K562 (cell line): ENCODE measurements at regions not wholly inside any gene's neighbourhood (a gene's known extent, or its start where the extent isn't known, plus 50 kb on each side); places are given as distances from the start of the nearest gene placed in this dataset.

Experiments used
- ATAC-seq: fragments of 200-7000 bp; cut with Tn5 transposase; 3 replicates; pipeline ENCODE4 v1.9.1; 2020; ENCODE audit warnings: moderate library complexity
- BruUV-seq: library from RNA; stranded (reverse); fragments of 400-500 nt; replicated peaks from 2 replicates; lab custom pipeline; 2021; lab: Mats Ljungman, UMichigan
- CTCF ChIA-PET: fragments of 300-600 bp; formaldehyde crosslinking; extraction: SDS; loops from one replicate; lab custom pipeline; 2021; ENCODE audit warnings: low intra/inter-chr PET ratio; lab: Yijun Ruan, JAX
- POLR2A ChIA-PET: fragments of 300-600, 350-650 bp; sonication (Branson Sonifier 250); formaldehyde crosslinking; extraction: SDS; loops from one replicate; lab custom pipeline; 2021; ENCODE audit warnings: antibody characterized with exemption, inconsistent platforms; lab: Yijun Ruan, JAX
- DNase-seq, 4 experiments: peaks; one replicate each; pipeline versions ENCODE4 v3.0.0 to v3.0.0-alpha.2; 2011 to 2018; ENCODE audit warnings: low spot score in 3 of 4, mixed read lengths in 3 of 4; ENCODE audit errors: extremely low read depth in 1 of 4
- FAIRE-seq: peaks from 2 replicates; lab custom pipeline; 2011; peaks lifted over from hg19 to GRCh38; lab: Jason Lieb, UNC
- H2AFZ ChIP-seq: 2 replicates; pipeline ENCODE4 v1.6.0; 2011; ENCODE audit warnings: low read depth, low read length, control low read depth, inconsistent platforms
- H3K27ac ChIP-seq: fragments of 200-600 bp; 3 replicates; pipeline ENCODE4 v1.8.0; 2011; ENCODE audit warnings: low read depth, mild to moderate bottlenecking, control low read depth, inconsistent platforms, low read length, moderate library complexity, mixed read lengths; ENCODE audit errors: extremely low read depth
- H3K27me3 ChIP-seq, 2 experiments: fragments of 300-600 bp in 1 of 2; 2 replicates in 1 of 2; 3 replicates in 1 of 2; pipeline versions ENCODE4 v1.6.0 to v1.8.0; 2011; ENCODE audit warnings: inconsistent platforms in 2 of 2, low read length in 2 of 2, mild to moderate bottlenecking in 1 of 2, mixed read lengths in 1 of 2, moderate library complexity in 1 of 2; ENCODE audit not compliant: control insufficient read depth in 2 of 2, insufficient read depth in 2 of 2
- H3K36me3 ChIP-seq: fragments of 300-600 bp; 3 replicates; pipeline ENCODE4 v1.8.0; 2011; ENCODE audit warnings: mild to moderate bottlenecking, low read length, inconsistent platforms; ENCODE audit not compliant: control insufficient read depth, insufficient read depth
- H3K4me1 ChIP-seq, 2 experiments: fragments of 200-600 bp in 1 of 2; replicated peaks in 1 of 2; 2 replicates in 1 of 2; 3 replicates in 1 of 2; pipeline versions ENCODE4 v1.5.1 to v1.8.0; 2011; ENCODE audit warnings: inconsistent platforms in 2 of 2, low read length in 2 of 2, mild to moderate bottlenecking in 1 of 2, mixed read lengths in 1 of 2, moderate library complexity in 1 of 2; ENCODE audit not compliant: control insufficient read depth in 2 of 2, insufficient read depth in 2 of 2
- H3K4me2 ChIP-seq: 2 replicates; pipeline ENCODE4 v1.6.1; 2011; ENCODE audit warnings: low read length, control low read depth, inconsistent platforms, mixed read lengths; ENCODE audit not compliant: insufficient read depth
- H3K4me3 ChIP-seq: fragments of 200-600 bp; sonication (generic), shearing (Covaris generic); 2 replicates; pipeline ENCODE4 v1.5.1; 2016; ENCODE audit warnings: control low read depth, inconsistent platforms
- H3K79me2 ChIP-seq: fragments of 200-600 bp; 3 replicates; pipeline ENCODE4 v1.8.0; 2011; ENCODE audit warnings: low read length, inconsistent platforms; ENCODE audit not compliant: control insufficient read depth, insufficient read depth
- H3K9ac ChIP-seq, 2 experiments: 2 replicates each; pipeline versions ENCODE4 v1.6.0 to v1.6.1; 2011; ENCODE audit warnings: low read depth in 2 of 2, low read length in 2 of 2, control low read depth in 1 of 2, inconsistent platforms in 1 of 2, mild to moderate bottlenecking in 1 of 2, mixed read lengths in 1 of 2; ENCODE audit not compliant: insufficient read depth in 1 of 2
- H3K9me1 ChIP-seq: one replicate; pipeline ENCODE4 v1.6.0; 2011; ENCODE audit warnings: inconsistent platforms, mild to moderate bottlenecking, low read length, moderate library complexity; ENCODE audit not compliant: control insufficient read depth, insufficient read depth
- H3K9me3 ChIP-seq: replicated peaks from 2 replicates; pipeline ENCODE4 v1.5.1; 2011; ENCODE audit warnings: low read depth, low read length, inconsistent platforms; ENCODE audit not compliant: control insufficient read depth, insufficient read depth
- H4K20me1 ChIP-seq: replicated peaks from 2 replicates; pipeline ENCODE4 v1.6.1; 2011; ENCODE audit warnings: low read length, inconsistent platforms, mixed read lengths; ENCODE audit not compliant: control insufficient read depth, insufficient read depth
- BCOR ChIP-seq: fragments of 450-650 bp; IDR thresholded peaks from 2 replicates; pipeline ENCODE4 v1.6.1; 2016
- KDM1A ChIP-seq, 2 experiments: fragments of 450-650 bp; IDR thresholded peaks; 2 replicates each; pipeline ENCODE4 v1.6.1; 2016; ENCODE audit warnings: mild to moderate bottlenecking in 2 of 2
- MBD2 ChIP-seq: sonication (generic); IDR thresholded peaks from 2 replicates; pipeline ENCODE4 v1.6.1; 2016; ENCODE audit warnings: low read depth, borderline replicate concordance
- NR2C1 ChIP-seq, 2 experiments: fragments of 450-650 bp; IDR thresholded peaks; 2 replicates each; pipeline ENCODE4 v1.6.1; 2017; ENCODE audit warnings: mild to moderate bottlenecking in 2 of 2, antibody characterized with exemption in 1 of 2, inconsistent platforms in 1 of 2, missing compliant biosample characterization in 1 of 2, missing genetic modification characterization in 1 of 2
- RBM25 ChIP-seq: fragments of 200-400 bp; formaldehyde crosslinking; IDR thresholded peaks from 2 replicates; pipeline ENCODE4 v1.6.1; 2018; ENCODE audit warnings: low read length, low read depth, moderate library complexity; ENCODE audit not compliant: severe bottlenecking
- SAFB ChIP-seq: fragments of 200-400 bp; formaldehyde crosslinking; IDR thresholded peaks from 2 replicates; pipeline ENCODE4 v1.6.1; 2017; ENCODE audit warnings: low read depth, low read length, borderline replicate concordance
- ZNF224 ChIP-seq: sonication (generic); formaldehyde crosslinking; IDR thresholded peaks from 2 replicates; pipeline ENCODE4 v1.8.0; 2022; ENCODE audit warnings: mild to moderate bottlenecking, missing genetic modification reagents
- WGBS: fragments of 100-300 bp; shearing (Covaris generic); methylation state at CpG from one replicate; pipeline ENCODE4 v1.1.6; 2016; ENCODE audit warnings: low coverage, mixed read lengths; ENCODE audit not compliant: insufficient coverage; ENCODE audit errors: missing lambda C conversion rate; 5-methylcytosine and 5-hydroxymethylcytosine counted together
- in situ Hi-C: fragments of 300-500 bp; cut with MboI; formaldehyde crosslinking; loops from 4 replicates; pipeline ENCODE4 v1.15.0; 2018; ENCODE audit warnings: inconsistent platforms, mixed read lengths
- intact Hi-C: fragments of 100-400 bp; cut with micrococcal nuclease; formaldehyde crosslinking; loops from 2 replicates; pipeline ENCODE4 v1.14.2; 2022
- TF ChIP-seq, protein P1 (sequence below): sonication (generic); formaldehyde crosslinking; IDR thresholded peaks from 2 replicates; pipeline ENCODE4 v1.8.0; 2023; ENCODE audit warnings: missing genetic modification reagents, mild to moderate bottlenecking, borderline replicate concordance
- TF ChIP-seq, protein P2 (sequence below): sonication (generic); formaldehyde crosslinking; IDR thresholded peaks from 2 replicates; pipeline ENCODE4 v1.8.0; 2022; ENCODE audit warnings: missing genetic modification reagents, mild to moderate bottlenecking, borderline replicate concordance
- TF ChIP-seq, protein P3 (sequence below): fragments of 250-450 bp; sonication (Bioruptor Pico); IDR thresholded peaks from 2 replicates; pipeline ENCODE4 v1.4.0; 2020; ENCODE audit warnings: borderline replicate concordance

DNA sequence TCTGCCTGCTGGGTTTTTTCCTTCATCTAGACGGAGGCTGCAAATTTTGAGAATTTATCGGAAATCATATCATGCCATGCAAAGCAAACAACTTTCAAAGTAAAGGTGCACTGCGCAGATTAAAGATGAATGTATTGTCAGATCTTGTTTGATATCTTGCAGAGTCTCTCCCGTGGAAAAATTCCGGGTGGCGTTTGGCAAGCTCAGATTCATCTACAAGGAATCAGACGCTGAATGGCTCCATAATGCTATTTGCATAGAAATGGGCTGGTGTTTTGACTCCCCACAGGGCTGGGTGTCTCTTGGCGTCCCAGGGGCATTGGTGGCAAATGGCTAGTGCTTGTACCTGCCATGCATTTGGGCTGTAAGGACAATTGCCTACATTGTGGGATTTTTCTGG lies 274.0 kb downstream of the VRK1 start (continued):
- TF ChIP-seq, protein P1, sequence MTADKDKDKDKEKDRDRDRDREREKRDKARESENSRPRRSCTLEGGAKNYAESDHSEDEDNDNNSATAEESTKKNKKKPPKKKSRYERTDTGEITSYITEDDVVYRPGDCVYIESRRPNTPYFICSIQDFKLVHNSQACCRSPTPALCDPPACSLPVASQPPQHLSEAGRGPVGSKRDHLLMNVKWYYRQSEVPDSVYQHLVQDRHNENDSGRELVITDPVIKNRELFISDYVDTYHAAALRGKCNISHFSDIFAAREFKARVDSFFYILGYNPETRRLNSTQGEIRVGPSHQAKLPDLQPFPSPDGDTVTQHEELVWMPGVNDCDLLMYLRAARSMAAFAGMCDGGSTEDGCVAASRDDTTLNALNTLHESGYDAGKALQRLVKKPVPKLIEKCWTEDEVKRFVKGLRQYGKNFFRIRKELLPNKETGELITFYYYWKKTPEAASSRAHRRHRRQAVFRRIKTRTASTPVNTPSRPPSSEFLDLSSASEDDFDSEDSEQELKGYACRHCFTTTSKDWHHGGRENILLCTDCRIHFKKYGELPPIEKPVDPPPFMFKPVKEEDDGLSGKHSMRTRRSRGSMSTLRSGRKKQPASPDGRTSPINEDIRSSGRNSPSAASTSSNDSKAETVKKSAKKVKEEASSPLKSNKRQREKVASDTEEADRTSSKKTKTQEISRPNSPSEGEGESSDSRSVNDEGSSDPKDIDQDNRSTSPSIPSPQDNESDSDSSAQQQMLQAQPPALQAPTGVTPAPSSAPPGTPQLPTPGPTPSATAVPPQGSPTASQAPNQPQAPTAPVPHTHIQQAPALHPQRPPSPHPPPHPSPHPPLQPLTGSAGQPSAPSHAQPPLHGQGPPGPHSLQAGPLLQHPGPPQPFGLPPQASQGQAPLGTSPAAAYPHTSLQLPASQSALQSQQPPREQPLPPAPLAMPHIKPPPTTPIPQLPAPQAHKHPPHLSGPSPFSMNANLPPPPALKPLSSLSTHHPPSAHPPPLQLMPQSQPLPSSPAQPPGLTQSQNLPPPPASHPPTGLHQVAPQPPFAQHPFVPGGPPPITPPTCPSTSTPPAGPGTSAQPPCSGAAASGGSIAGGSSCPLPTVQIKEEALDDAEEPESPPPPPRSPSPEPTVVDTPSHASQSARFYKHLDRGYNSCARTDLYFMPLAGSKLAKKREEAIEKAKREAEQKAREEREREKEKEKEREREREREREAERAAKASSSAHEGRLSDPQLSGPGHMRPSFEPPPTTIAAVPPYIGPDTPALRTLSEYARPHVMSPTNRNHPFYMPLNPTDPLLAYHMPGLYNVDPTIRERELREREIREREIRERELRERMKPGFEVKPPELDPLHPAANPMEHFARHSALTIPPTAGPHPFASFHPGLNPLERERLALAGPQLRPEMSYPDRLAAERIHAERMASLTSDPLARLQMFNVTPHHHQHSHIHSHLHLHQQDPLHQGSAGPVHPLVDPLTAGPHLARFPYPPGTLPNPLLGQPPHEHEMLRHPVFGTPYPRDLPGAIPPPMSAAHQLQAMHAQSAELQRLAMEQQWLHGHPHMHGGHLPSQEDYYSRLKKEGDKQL (CRISPR knock-in tag) = no peak

DNA sequence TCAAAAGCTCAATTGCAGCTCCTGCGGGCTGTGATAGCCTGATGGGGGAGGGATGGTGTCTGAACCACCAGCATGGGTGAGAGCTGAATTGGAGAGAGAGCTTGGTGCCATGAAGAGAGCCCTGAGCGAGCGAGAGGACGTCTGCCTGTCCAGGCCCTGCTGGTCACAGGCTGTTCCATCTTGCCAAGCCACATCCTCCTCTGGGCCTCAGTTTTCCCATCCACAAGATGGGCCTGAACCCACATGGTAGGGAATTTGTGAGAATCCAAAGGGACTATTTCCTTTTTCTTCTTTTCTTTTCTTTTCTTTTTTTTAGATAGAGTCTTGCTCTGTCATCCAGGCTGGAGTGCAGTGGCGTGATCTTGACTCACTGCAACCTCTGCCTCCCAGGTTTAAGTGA lies 276.4 kb downstream of the VRK1 start:
- Histone ChIP-seq H3K27ac (no peak overlapping the region), H3K36me3 (no peaks in the 10 kb centered on the region), H3K27me3 (peaks cover 0 to 4% of the 10 kb centered on the region in 2 experiments; a peak in 2 of 5 replicates), H3K9me1 (no peaks in the 10 kb centered on the region), H3K9me3 (no peaks in the 10 kb centered on the region), H3K4me1 (peaks cover 5 to 19% of the 10 kb centered on the region in 2 experiments; a peak in 3 of 5 replicates), H3K4me3 (no peak overlapping the region), H3K9ac (no peak overlapping the region), H3K79me2 (no peaks in the 10 kb centered on the region), H3K4me2 (no peak overlapping the region), H4K20me1 (no peaks in the 10 kb centered on the region), H2AFZ (no peak overlapping the region)
- intact Hi-C loops (no loop called here), in situ Hi-C loops (no loop called here)
- CTCF ChIA-PET = no interaction called here
- 7% methylated on average over 5 of the region's 5 CpGs for WGBS
- POLR2A ChIA-PET = no interaction called here
- DNase-seq (no peak), FAIRE-seq (no peak), ATAC-seq (no peak)
- TF ChIP-seq RBM25 = peak; percentile 69
- TF ChIP-seq MBD2 = no peak
- TF ChIP-seq SAFB = no peak
- 0 out of 4 replicates have a peak, but pooled peaks have one; percentile 9 to 28 for TF ChIP-seq KDM1A (IDR thresholded peaks at IDR 0.05)
- TF ChIP-seq NR2C1 (IDR thresholded peaks at IDR 0.05) = no peak
- no peak for TF ChIP-seq NR2C1 (tag; IDR thresholded peaks at IDR 0.05)
- peak; percentile 63 for TF ChIP-seq BCOR
- no peak for TF ChIP-seq ZNF224 (CRISPR knock-in tag)
- TF ChIP-seq, protein P2, sequence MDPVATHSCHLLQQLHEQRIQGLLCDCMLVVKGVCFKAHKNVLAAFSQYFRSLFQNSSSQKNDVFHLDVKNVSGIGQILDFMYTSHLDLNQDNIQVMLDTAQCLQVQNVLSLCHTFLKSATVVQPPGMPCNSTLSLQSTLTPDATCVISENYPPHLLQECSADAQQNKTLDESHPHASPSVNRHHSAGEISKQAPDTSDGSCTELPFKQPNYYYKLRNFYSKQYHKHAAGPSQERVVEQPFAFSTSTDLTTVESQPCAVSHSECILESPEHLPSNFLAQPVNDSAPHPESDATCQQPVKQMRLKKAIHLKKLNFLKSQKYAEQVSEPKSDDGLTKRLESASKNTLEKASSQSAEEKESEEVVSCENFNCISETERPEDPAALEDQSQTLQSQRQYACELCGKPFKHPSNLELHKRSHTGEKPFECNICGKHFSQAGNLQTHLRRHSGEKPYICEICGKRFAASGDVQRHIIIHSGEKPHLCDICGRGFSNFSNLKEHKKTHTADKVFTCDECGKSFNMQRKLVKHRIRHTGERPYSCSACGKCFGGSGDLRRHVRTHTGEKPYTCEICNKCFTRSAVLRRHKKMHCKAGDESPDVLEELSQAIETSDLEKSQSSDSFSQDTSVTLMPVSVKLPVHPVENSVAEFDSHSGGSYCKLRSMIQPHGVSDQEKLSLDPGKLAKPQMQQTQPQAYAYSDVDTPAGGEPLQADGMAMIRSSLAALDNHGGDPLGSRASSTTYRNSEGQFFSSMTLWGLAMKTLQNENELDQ = no peak
- TF ChIP-seq, protein P3, sequence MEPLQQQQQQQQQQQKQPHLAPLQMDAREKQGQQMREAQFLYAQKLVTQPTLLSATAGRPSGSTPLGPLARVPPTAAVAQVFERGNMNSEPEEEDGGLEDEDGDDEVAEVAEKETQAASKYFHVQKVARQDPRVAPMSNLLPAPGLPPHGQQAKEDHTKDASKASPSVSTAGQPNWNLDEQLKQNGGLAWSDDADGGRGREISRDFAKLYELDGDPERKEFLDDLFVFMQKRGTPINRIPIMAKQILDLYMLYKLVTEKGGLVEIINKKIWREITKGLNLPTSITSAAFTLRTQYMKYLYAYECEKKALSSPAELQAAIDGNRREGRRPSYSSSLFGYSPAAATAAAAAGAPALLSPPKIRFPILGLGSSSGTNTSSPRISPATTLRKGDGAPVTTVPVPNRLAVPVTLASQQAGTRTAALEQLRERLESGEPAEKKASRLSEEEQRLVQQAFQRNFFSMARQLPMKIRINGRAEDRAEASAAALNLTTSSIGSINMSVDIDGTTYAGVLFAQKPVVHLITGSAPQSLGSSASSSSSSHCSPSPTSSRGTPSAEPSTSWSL = no peak
- BruUV-seq = no TSS peak
